ENCODE measurements at regions not wholly inside any gene's neighbourhood (a gene's known extent, or its start where the extent isn't known, plus 50 kb on each side); places are given as distances from the start of the nearest gene placed in this dataset.

DNA sequence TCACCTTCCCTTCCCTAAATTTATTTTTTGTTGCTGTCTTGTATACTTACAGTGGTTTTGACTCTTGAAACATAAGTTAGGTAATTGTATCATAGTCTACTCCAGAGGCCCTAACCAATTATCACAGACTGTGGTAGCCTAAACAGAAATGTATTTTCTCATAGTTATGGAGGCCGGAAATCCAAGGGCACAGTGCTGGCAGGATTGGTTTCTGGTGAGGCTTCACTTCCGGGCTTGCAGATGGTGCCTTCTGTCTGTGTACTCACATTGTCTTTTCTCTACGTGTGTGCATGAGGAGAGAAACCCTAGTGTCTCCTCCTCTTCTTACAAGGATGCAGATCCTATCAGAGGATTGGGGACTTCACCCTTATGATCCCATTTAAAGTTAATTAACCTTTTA is 290.2 kb upstream of the KCNMB2 start:
- ChIA-PET POLR2A (interaction anchor here (0.6 kb wide), 1 partner anchor 245 kb away, joined by 9 read pairs; no protein-coding TSS in a partner anchor), CTCF (no interaction called here)
- no peak for DNase-seq (ENCODE audit: low read depth, low spot score)
- Histone ChIP-seq H3K27me3 (ENCODE audit: control insufficient read depth, insufficient read depth, low read length) (no peaks in the 10 kb centered on the region), H3K4me3 (ENCODE audit: low read depth, low read length) (no peak overlapping the region), H3K9me3 (ENCODE audit: control insufficient read depth, insufficient read depth, low read length) (no peaks in the 10 kb centered on the region), H3K27ac (ENCODE audit: low read depth, low read length) (no peak overlapping the region)
- no peak for TF ChIP-seq CTCF (IDR thresholded peaks at IDR 0.05; ENCODE audit: low read depth, low read length)

GRCh38 chr3:178255315-178255714 is 280.9 kb upstream of the KCNMB2 start:
- TF ChIP-seq CTCF (IDR thresholded peaks at IDR 0.05; ENCODE audit: low read depth, low read length), result no peak
- Histone ChIP-seq H3K9me3 (ENCODE audit: control insufficient read depth, insufficient read depth, low read length) (no peaks in the 10 kb centered on the region), H3K27me3 (ENCODE audit: control insufficient read depth, insufficient read depth, low read length) (no peaks in the 10 kb centered on the region), H3K27ac (ENCODE audit: low read depth, low read length) (no peak overlapping the region), H3K4me3 (ENCODE audit: low read depth, low read length) (no peak overlapping the region)
- ChIA-PET POLR2A (no interaction called here), CTCF (no interaction called here)
- no peak for DNase-seq (ENCODE audit: low read depth, low spot score)

- no peak overlapping the region for H3K4me3 ChIP-seq (ENCODE audit: low read depth, low read length)
- no peaks in the 10 kb centered on the region for H3K9me3 ChIP-seq (ENCODE audit: control insufficient read depth, insufficient read depth, low read length)
- H3K27ac ChIP-seq (ENCODE audit: low read depth, low read length), result no peak overlapping the region
- no peaks in the 10 kb centered on the region for H3K27me3 ChIP-seq (ENCODE audit: control insufficient read depth, insufficient read depth, low read length)
- CTCF ChIA-PET, result interaction anchor here (0.5 to 1.2 kb wide), 2 partner anchors 20 to 127 kb away, joined by 3 read pairs; no protein-coding TSS in a partner anchor
- no peak for TF ChIP-seq CTCF (IDR thresholded peaks at IDR 0.05; ENCODE audit: low read depth, low read length)
- no peak for DNase-seq (ENCODE audit: low read depth, low spot score)
- POLR2A ChIA-PET, result no interaction called here
These were observed 278.7 kb upstream of the KCNMB2 start for GRCh38 chr3:178257491-178257890.

DNA sequence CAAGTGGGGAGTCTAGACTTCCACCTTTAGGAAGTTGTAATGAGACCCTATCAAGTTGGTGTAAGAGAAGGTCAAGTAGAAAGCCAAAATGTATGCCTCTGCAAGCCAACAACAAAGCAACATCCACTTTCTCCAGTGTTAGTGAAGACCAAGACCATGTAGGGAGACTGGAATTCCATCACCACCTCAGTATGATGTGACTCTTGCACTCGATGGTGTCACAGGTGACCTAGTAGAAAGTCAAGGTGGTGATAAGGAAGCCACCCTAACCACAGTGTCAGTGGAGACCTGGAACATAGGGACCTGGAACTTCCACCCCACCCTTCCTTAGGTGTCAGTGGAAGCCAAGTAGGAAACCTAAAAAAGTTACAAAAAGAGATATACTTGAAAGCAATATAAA is 278.1 kb upstream of the KCNMB2 start:
- ChIA-PET POLR2A (no interaction called here), CTCF (interaction anchor here (1.2 kb wide), 1 partner anchor 127 kb away, joined by 3 read pairs; no protein-coding TSS in a partner anchor)
- Histone ChIP-seq H3K27me3 (ENCODE audit: control insufficient read depth, insufficient read depth, low read length) (no peaks in the 10 kb centered on the region), H3K27ac (ENCODE audit: low read depth, low read length) (no peak overlapping the region), H3K9me3 (ENCODE audit: control insufficient read depth, insufficient read depth, low read length) (no peaks in the 10 kb centered on the region), H3K4me3 (ENCODE audit: low read depth, low read length) (no peak overlapping the region)
- no peak for TF ChIP-seq CTCF (IDR thresholded peaks at IDR 0.05; ENCODE audit: low read depth, low read length)
- DNase-seq (ENCODE audit: low read depth, low spot score), result no peak

- H3K27me3 ChIP-seq (ENCODE audit: control insufficient read depth, insufficient read depth, low read length), result no peaks in the 10 kb centered on the region
- POLR2A ChIA-PET, result no interaction called here
- DNase-seq (ENCODE audit: low read depth, low spot score), result no peak
- CTCF ChIA-PET, result no interaction called here
- H3K4me3 ChIP-seq (ENCODE audit: low read depth, low read length), result no peak overlapping the region
- TF ChIP-seq CTCF (IDR thresholded peaks at IDR 0.05; ENCODE audit: low read depth, low read length), result no peak
- H3K9me3 ChIP-seq (ENCODE audit: control insufficient read depth, insufficient read depth, low read length), result no peaks in the 10 kb centered on the region
- no peak overlapping the region for H3K27ac ChIP-seq (ENCODE audit: low read depth, low read length)
These were observed 276.5 kb upstream of the KCNMB2 start for GRCh38 chr3:178259703-178260102.
